ENCODE measurements at regions not wholly inside any gene's neighbourhood (a gene's known extent, or its start where the extent isn't known, plus 50 kb on each side); places are given as distances from the start of the nearest gene placed in this dataset.

- ChIA-PET POLR2A (no interaction called here), CTCF (no interaction called here)
- no peaks in the 10 kb centered on the region for H3K9me3 ChIP-seq (ENCODE audit: control insufficient read depth in 1 of 2, insufficient read depth in 1 of 2, low read length in 2 of 2)
- H3K36me3 ChIP-seq (ENCODE audit: insufficient read depth, low read length) = no peaks in the 10 kb centered on the region
- no peaks in the 10 kb centered on the region for H3K9me3 Mint-ChIP-seq
- H3K27ac ChIP-seq (ENCODE audit: low read depth in 1 of 2, low read length in 2 of 2) = no peak overlapping the region
- ATAC-seq (ENCODE audit: poor library complexity) = no peak
- H3K36me3 Mint-ChIP-seq (ENCODE audit: low read depth) = no peaks in the 10 kb centered on the region
- H3K27me3 Mint-ChIP-seq = no peaks in the 10 kb centered on the region
- no peak for DNase-seq
- no peaks in the 10 kb centered on the region for H3K27me3 ChIP-seq (ENCODE audit: control insufficient read depth in 1 of 2, insufficient read depth in 2 of 2, low read length in 2 of 2)
- no peaks in the 10 kb centered on the region for H3K4me1 ChIP-seq (ENCODE audit: insufficient read depth, low read length)
- no peaks in the 10 kb centered on the region for H3K4me1 Mint-ChIP-seq (ENCODE audit: low read depth)
- H3K4me3 Mint-ChIP-seq = no peak overlapping the region
- H3K4me3 ChIP-seq (ENCODE audit: low read length) = no peak overlapping the region
- TF ChIP-seq, protein P1, sequence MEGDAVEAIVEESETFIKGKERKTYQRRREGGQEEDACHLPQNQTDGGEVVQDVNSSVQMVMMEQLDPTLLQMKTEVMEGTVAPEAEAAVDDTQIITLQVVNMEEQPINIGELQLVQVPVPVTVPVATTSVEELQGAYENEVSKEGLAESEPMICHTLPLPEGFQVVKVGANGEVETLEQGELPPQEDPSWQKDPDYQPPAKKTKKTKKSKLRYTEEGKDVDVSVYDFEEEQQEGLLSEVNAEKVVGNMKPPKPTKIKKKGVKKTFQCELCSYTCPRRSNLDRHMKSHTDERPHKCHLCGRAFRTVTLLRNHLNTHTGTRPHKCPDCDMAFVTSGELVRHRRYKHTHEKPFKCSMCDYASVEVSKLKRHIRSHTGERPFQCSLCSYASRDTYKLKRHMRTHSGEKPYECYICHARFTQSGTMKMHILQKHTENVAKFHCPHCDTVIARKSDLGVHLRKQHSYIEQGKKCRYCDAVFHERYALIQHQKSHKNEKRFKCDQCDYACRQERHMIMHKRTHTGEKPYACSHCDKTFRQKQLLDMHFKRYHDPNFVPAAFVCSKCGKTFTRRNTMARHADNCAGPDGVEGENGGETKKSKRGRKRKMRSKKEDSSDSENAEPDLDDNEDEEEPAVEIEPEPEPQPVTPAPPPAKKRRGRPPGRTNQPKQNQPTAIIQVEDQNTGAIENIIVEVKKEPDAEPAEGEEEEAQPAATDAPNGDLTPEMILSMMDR (IDR thresholded peaks at IDR 0.05) = no peak
- H3K27ac Mint-ChIP-seq = no peak overlapping the region
- intact Hi-C loops (cut with DNase I, micrococcal nuclease) = no loop called here
These were observed 107.7 kb upstream of the MAP2 start for GRCh38 chr2:209316141-209316540.

GRCh38 chr2:209321076-209321475, 102.8 kb upstream of the MAP2 start:
- no peaks in the 10 kb centered on the region for H3K4me1 ChIP-seq (ENCODE audit: insufficient read depth, low read length)
- H3K27ac ChIP-seq (ENCODE audit: low read depth in 1 of 2, low read length in 2 of 2) = no peak overlapping the region
- no peak for ATAC-seq (ENCODE audit: poor library complexity)
- Mint-ChIP-seq H3K27me3 (no peaks in the 10 kb centered on the region), H3K4me1 (ENCODE audit: low read depth) (no peaks in the 10 kb centered on the region), H3K4me3 (no peak overlapping the region), H3K36me3 (ENCODE audit: low read depth) (no peaks in the 10 kb centered on the region), H3K27ac (no peak overlapping the region), H3K9me3 (peaks cover 2% of the 10 kb centered on the region)
- no peaks in the 10 kb centered on the region for H3K9me3 ChIP-seq (ENCODE audit: control insufficient read depth in 1 of 2, insufficient read depth in 1 of 2, low read length in 2 of 2)
- no peak for DNase-seq
- TF ChIP-seq, protein P1 (IDR thresholded peaks at IDR 0.05) = no peak
- no peaks in the 10 kb centered on the region for H3K27me3 ChIP-seq (ENCODE audit: control insufficient read depth in 1 of 2, insufficient read depth in 2 of 2, low read length in 2 of 2)
- CTCF ChIA-PET = no interaction called here
- no peak overlapping the region for H3K4me3 ChIP-seq (ENCODE audit: low read length)
- intact Hi-C loops (cut with DNase I, micrococcal nuclease) = no loop called here
- POLR2A ChIA-PET = no interaction called here
- H3K36me3 ChIP-seq (ENCODE audit: insufficient read depth, low read length) = no peaks in the 10 kb centered on the region

DNA sequence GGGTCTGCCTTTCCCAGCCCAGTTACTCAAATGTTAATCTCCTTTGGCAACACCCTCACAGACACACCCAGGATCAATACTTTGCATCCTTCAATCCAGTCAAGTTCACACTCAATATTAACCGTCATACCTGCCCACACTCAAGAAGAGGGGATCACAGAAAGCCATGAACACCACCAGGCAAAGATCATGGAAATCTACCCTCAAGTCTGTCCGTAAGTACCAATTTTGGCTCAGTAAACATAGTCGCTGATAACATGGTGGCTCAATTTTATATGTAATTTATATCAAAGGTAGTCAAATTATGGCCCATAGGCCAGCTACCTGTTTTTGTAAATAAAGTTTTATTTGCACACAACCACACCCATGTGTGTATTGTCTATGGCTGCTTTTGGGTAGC, 102.3 kb upstream of the MAP2 start:
- peaks cover 2% of the 10 kb centered on the region for H3K9me3 Mint-ChIP-seq
- intact Hi-C loops (cut with DNase I, micrococcal nuclease) = no loop called here
- no peaks in the 10 kb centered on the region for H3K27me3 ChIP-seq (ENCODE audit: control insufficient read depth in 1 of 2, insufficient read depth in 2 of 2, low read length in 2 of 2)

More for the DNA sequence above, 102.3 kb upstream of the MAP2 start:
- no peaks in the 10 kb centered on the region for H3K4me1 Mint-ChIP-seq (ENCODE audit: low read depth)
- Histone ChIP-seq H3K9me3 (ENCODE audit: control insufficient read depth in 1 of 2, insufficient read depth in 1 of 2, low read length in 2 of 2) (peaks cover 0 to 4% of the 10 kb centered on the region in 2 experiments), H3K4me1 (ENCODE audit: insufficient read depth, low read length) (no peaks in the 10 kb centered on the region), H3K4me3 (ENCODE audit: low read length) (no peak overlapping the region), H3K36me3 (ENCODE audit: insufficient read depth, low read length) (no peaks in the 10 kb centered on the region), H3K27ac (ENCODE audit: low read depth in 1 of 2, low read length in 2 of 2) (no peak overlapping the region)
- CTCF ChIA-PET = no interaction called here
- H3K27me3 Mint-ChIP-seq = no peaks in the 10 kb centered on the region
- DNase-seq = no peak
- TF ChIP-seq, protein P1 (IDR thresholded peaks at IDR 0.05) = no peak
- no peak for ATAC-seq (ENCODE audit: poor library complexity)
- no peak overlapping the region for H3K27ac Mint-ChIP-seq
- H3K4me3 Mint-ChIP-seq = no peak overlapping the region
- no peaks in the 10 kb centered on the region for H3K36me3 Mint-ChIP-seq (ENCODE audit: low read depth)
- POLR2A ChIA-PET = no interaction called here

All from CD4-positive, alpha-beta T cell (primary cell).